Astrocyte (in vitro differentiated cells and primary cell): ENCODE measurements at regions not wholly inside any gene's neighbourhood (a gene's known extent, or its start where the extent isn't known, plus 50 kb on each side); places are given as distances from the start of the nearest gene placed in this dataset.

ENCODE experiments used
- CTCF ChIP-seq: IDR thresholded peaks from 2 replicates; pipeline ENCODE4 v1.5.1; 2011; ENCODE audit warnings: low read depth, mild to moderate bottlenecking, inconsistent platforms, low read length, moderate library complexity; ENCODE audit not compliant: insufficient read depth
- EZH2 ChIP-seq: IDR thresholded peaks from 2 replicates; pipeline ENCODE4 v1.6.1; 2012; ENCODE audit warnings: mild to moderate bottlenecking, low read length, inconsistent platforms; ENCODE audit not compliant: insufficient read depth

GRCh38 chr12:115320967-115321366, 637.0 kb upstream of the TBX3 start:
- no peak for TF ChIP-seq CTCF
- no peak for TF ChIP-seq EZH2
